Stimulated activated naive B cell treated with anti-CD40 and anti-IgM and Interleukin-4, amounts not matched to agents 10 μg/mL and 1 μg/mL and 100 μg/mL, for 72 hours (primary cell): ENCODE measurements at regions not wholly inside any gene's neighbourhood (a gene's known extent, or its start where the extent isn't known, plus 50 kb on each side); places are given as distances from the start of the nearest gene placed in this dataset.
A peak's percentile ranks its signal among the peaks of the same experiment; 100 is the strongest.
"Not testable (repeated sequence)": the region's sequence is repeated elsewhere in the genome, so short reads cannot be mapped to it uniquely, and the experiment has no call there.

Source experiments
- ATAC-seq, 2 donors: fragments of 150-1000 bp; cut with Tn5 transposase; replicated peaks; 2 replicates each; pipeline ENCODE4 v1.10.0; 2021; ENCODE audit warnings: moderate library complexity in 1 of 2
- DNase-seq: peaks from one replicate; pipeline ENCODE4 v3.0.0; 2021
- H3K27ac Mint-ChIP-seq: one replicate; pipeline ENCODE4 v1.8.0; 2022; ENCODE audit warnings: mild to moderate bottlenecking, mixed read lengths
- H3K27me3 Mint-ChIP-seq, 2 donors: one replicate each; pipeline ENCODE4 v1.8.0; 2022; ENCODE audit warnings: mixed read lengths in 2 of 2
- H3K36me3 Mint-ChIP-seq, 2 donors: one replicate each; pipeline ENCODE4 v1.8.0; 2022; ENCODE audit warnings: mixed read lengths in 2 of 2, mild to moderate bottlenecking in 1 of 2
- H3K4me1 Mint-ChIP-seq, 2 donors: one replicate each; pipeline ENCODE4 v1.8.0; 2022; ENCODE audit warnings: mixed read lengths in 2 of 2, mild to moderate bottlenecking in 1 of 2
- H3K4me3 Mint-ChIP-seq, 2 donors: one replicate each; pipeline ENCODE4 v1.8.0; 2022; ENCODE audit warnings: mild to moderate bottlenecking in 2 of 2, mixed read lengths in 2 of 2, moderate library complexity in 1 of 2
- H3K9me3 Mint-ChIP-seq, 2 donors: one replicate each; pipeline ENCODE4 v1.8.0; 2022; ENCODE audit warnings: mixed read lengths in 2 of 2, mild to moderate bottlenecking in 1 of 2

DNA sequence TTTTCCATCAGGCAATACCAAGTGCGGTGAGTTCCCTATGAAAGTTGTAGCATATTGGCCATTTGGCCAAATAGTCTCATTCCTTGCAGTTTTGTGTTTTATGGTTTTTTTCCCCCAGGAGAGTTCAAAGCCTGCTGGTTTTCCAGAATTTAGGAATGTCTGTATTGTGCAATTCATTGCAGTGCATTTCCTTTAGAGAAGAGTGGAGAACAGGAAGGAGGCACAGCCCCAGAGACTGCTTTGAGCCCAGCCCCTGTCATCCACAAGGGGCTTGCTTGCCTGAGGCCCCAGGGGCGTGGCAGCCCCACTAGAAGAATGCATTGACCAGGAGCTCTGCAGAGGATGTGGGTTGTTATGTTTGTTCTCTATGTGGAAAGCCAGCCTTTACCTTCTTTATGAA lies 375.5 kb downstream of the BCL2L11 start:
- H3K4me1 Mint-ChIP-seq, H3K4me3 Mint-ChIP-seq, ATAC-seq, H3K9me3 Mint-ChIP-seq, H3K27me3 Mint-ChIP-seq, H3K36me3 Mint-ChIP-seq, DNase-seq, H3K27ac Mint-ChIP-seq: not testable (repeated sequence)

DNA sequence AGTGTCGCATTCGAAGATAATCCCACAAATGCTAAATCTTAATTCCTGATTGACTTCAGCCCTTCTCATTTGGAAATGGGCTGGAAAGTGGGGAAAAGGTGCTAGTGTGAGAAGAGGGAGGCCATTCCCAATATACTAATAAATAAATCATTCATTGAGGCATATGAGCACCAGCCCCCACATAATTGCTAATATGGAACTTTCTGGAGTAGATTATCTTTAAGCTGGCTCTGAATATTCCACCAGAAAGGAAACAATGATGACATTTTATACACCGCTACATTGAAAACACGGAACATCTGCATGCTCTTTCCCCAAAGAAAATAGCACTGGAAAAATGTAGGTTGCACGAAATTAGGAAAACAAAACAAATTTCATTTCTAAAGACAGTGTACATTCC lies 376.1 kb downstream of the BCL2L11 start:
- H3K9me3 Mint-ChIP-seq, H3K4me1 Mint-ChIP-seq, H3K27ac Mint-ChIP-seq, H3K36me3 Mint-ChIP-seq, ATAC-seq, DNase-seq, H3K27me3 Mint-ChIP-seq, H3K4me3 Mint-ChIP-seq: not testable (repeated sequence)

DNA sequence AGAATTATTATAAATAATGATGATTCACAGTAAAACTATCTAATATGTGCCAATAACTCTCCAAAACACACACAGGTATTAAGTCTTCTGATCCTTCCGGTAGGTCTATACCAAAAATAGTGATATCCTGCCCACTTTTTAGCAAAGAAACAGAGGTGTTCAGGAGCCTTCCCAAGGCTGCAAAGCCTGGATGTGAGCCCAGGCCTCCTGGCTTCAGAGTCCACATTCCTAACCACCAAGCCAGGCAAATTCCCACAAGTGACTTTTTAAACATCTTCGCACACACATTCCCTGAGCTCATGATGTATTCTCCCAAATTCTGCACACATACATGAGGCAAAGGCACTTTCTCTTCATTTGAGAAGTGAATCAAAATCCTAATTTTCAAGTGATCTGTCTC lies 376.6 kb downstream of the BCL2L11 start:
- not testable (repeated sequence) for H3K4me1 Mint-ChIP-seq, H3K9me3 Mint-ChIP-seq, DNase-seq, H3K4me3 Mint-ChIP-seq, H3K27me3 Mint-ChIP-seq, H3K27ac Mint-ChIP-seq, ATAC-seq, H3K36me3 Mint-ChIP-seq

GRCh38 chr2:111500536-111501062 lies 379.9 kb downstream of the BCL2L11 start:
- DNase-seq, H3K9me3 Mint-ChIP-seq, H3K27ac Mint-ChIP-seq, H3K36me3 Mint-ChIP-seq, H3K4me3 Mint-ChIP-seq, H3K4me1 Mint-ChIP-seq: not testable (repeated sequence)
- peaks cover 0 to 10% of the 10 kb centered on the region in 2 donors for H3K27me3 Mint-ChIP-seq
- ATAC-seq, result peak; percentile 36 to 66

GRCh38 chr2:111503844-111504570 lies 380.0 kb downstream of the ANAPC1 start:
- H3K9me3 Mint-ChIP-seq, H3K36me3 Mint-ChIP-seq, DNase-seq, H3K27ac Mint-ChIP-seq, H3K4me3 Mint-ChIP-seq, H3K27me3 Mint-ChIP-seq: not testable (repeated sequence)
- peaks cover 2 to 14% of the 10 kb centered on the region in 2 donors for H3K4me1 Mint-ChIP-seq
- peak; percentile 30 to 41 for ATAC-seq

DNA sequence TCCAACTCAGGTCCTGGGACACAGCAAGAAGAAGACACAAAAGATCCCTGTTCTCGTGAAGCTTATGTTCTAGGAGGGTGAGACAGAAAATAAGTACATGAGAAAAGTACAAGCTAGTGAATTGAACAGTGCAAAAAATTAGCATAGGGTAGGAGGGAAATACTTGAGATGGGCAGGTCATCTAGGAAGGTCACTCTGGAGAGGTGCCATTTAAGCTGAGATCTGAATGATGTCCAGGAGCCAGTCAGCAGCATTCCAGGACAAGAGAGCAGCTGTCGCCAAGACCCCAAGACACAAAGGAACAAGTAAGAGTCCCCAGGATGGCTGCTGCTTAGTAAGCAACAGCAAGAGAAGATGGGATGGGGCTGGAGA lies 379.4 kb downstream of the ANAPC1 start:
- not testable (repeated sequence) for H3K36me3 Mint-ChIP-seq, H3K9me3 Mint-ChIP-seq, H3K27ac Mint-ChIP-seq, H3K4me3 Mint-ChIP-seq, DNase-seq, ATAC-seq, H3K27me3 Mint-ChIP-seq
- peaks cover 2 to 14% of the 10 kb centered on the region in 2 donors for H3K4me1 Mint-ChIP-seq

DNA sequence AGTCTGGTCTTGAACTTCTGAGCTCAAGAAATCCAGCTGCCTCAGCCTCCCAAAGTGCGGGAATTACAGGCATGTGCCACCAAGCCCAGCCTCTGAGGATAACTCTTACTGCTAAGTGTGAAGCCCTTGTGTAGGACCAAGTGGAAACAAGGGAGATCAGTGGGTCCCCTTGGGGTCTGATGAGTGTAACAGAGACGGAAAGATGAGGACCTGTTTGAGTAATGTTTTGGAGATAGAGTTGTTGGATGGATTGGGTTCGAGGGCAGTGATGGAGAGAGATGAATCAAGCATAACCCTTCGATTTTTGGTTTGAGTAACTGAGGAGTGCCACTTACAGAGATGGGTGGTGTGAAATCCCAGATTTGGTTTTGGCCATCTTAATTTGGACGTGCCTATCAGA lies 378.7 kb downstream of the ANAPC1 start:
- H3K36me3 Mint-ChIP-seq, H3K27me3 Mint-ChIP-seq, ATAC-seq, H3K27ac Mint-ChIP-seq, H3K9me3 Mint-ChIP-seq, DNase-seq, H3K4me3 Mint-ChIP-seq: not testable (repeated sequence)
- peaks cover 2 to 14% of the 10 kb centered on the region in 2 donors for H3K4me1 Mint-ChIP-seq

DNA sequence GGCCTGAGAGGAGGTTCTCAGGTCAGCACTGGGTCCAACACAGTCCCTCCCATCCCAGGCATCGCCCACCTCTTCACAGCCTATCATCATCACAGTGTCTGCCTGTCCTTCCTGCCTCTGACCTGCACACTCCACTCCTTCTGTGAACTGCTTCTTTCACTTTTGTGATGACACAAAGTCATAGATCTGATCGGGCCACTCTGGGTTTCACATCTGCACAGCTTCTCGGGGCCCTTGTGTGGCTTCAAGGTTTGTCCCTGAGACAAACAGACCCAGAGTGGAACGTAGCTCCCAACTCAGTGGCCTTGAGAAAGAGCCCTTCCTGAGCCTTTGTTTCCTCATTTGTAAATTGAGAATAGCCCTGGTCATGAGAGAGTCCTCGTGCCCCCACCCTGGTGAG lies 377.1 kb downstream of the ANAPC1 start:
- H3K27ac Mint-ChIP-seq, H3K27me3 Mint-ChIP-seq, DNase-seq, H3K36me3 Mint-ChIP-seq, H3K4me3 Mint-ChIP-seq, H3K9me3 Mint-ChIP-seq: not testable (repeated sequence)
- H3K4me1 Mint-ChIP-seq, result peaks cover 2 to 14% of the 10 kb centered on the region in 2 donors
- peak; percentile 86 to 90 for ATAC-seq

- H3K9me3 Mint-ChIP-seq, ATAC-seq, H3K4me3 Mint-ChIP-seq, H3K27ac Mint-ChIP-seq, DNase-seq, H3K36me3 Mint-ChIP-seq: not testable (repeated sequence)
- H3K27me3 Mint-ChIP-seq, result peaks cover 5 to 12% of the 10 kb centered on the region in 2 donors
- peaks cover 2 to 14% of the 10 kb centered on the region in 2 donors for H3K4me1 Mint-ChIP-seq
Observed at GRCh38 chr2:111509225-111509869, 374.6 kb downstream of the ANAPC1 start.

DNA sequence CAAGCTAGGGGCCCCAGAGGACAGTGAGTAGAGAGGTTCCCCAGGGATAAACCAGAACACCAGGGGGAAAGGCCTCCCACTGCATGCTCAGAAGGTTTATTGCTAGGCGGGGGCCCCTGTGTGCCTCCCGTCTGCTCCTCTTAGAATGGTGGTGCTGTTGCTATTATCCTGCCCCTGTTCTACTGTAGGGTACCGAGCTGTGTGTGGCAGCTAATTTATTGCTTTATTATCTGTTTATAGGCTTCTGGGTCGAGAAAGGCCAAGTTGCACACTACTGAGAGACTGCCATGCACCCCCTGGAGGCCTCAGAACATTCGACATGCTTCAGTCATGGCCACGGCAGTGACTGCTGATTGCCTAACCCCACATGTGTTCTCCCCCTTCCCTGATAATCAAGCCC lies 373.6 kb downstream of the ANAPC1 start:
- not testable (repeated sequence) for H3K9me3 Mint-ChIP-seq, H3K4me3 Mint-ChIP-seq, H3K27ac Mint-ChIP-seq, H3K27me3 Mint-ChIP-seq, DNase-seq, H3K36me3 Mint-ChIP-seq, ATAC-seq
- H3K4me1 Mint-ChIP-seq, result peaks cover 2 to 10% of the 10 kb centered on the region in 2 donors

DNA sequence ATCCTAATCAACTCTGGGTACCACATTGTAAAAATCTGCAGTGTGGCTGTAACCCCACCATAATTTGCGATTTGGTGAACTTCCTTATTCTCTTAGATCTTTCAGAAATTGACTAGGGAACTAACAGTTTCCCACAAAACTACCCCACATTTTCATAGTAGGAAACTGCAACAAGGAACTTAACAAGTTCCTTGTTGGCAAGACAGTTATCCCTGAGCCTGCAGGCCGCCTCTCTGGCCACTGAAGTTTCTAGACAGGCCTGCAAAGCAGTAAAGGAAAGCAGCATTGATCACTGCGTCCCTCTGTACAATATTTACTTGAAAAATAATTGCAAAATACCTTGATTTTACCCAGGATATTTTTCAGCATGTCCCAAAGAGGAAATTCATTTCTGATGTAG lies 372.9 kb downstream of the ANAPC1 start:
- ATAC-seq, H3K4me3 Mint-ChIP-seq, DNase-seq, H3K27me3 Mint-ChIP-seq, H3K36me3 Mint-ChIP-seq, H3K9me3 Mint-ChIP-seq, H3K4me1 Mint-ChIP-seq, H3K27ac Mint-ChIP-seq: not testable (repeated sequence)

DNA sequence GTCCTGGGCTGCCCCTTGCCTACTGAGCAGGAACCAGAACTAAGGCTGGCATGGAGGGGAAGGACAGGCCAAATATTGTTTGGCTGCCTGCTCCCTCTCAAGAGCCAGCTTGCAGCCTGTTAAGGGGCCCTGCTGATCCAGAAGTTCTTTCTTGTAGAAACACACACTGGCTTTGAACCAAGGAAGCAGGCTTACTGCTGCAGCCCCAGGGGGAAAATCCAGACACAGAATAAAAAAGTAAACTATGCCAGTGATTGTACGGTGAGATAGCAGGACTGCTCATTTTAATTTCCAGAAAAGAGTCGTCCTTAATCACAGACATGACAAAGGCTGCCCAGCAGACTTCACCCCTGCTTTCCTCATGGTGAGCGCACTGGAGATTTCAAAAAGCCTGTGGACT lies 371.6 kb downstream of the ANAPC1 start:
- H3K9me3 Mint-ChIP-seq, ATAC-seq, H3K27me3 Mint-ChIP-seq, H3K4me1 Mint-ChIP-seq, H3K4me3 Mint-ChIP-seq, H3K27ac Mint-ChIP-seq, DNase-seq, H3K36me3 Mint-ChIP-seq: not testable (repeated sequence)

- not testable (repeated sequence) for DNase-seq, H3K27me3 Mint-ChIP-seq, H3K27ac Mint-ChIP-seq, H3K9me3 Mint-ChIP-seq, H3K36me3 Mint-ChIP-seq, H3K4me3 Mint-ChIP-seq, ATAC-seq, H3K4me1 Mint-ChIP-seq
Observed at GRCh38 chr2:111514138-111514537, 369.9 kb downstream of the ANAPC1 start.

DNA sequence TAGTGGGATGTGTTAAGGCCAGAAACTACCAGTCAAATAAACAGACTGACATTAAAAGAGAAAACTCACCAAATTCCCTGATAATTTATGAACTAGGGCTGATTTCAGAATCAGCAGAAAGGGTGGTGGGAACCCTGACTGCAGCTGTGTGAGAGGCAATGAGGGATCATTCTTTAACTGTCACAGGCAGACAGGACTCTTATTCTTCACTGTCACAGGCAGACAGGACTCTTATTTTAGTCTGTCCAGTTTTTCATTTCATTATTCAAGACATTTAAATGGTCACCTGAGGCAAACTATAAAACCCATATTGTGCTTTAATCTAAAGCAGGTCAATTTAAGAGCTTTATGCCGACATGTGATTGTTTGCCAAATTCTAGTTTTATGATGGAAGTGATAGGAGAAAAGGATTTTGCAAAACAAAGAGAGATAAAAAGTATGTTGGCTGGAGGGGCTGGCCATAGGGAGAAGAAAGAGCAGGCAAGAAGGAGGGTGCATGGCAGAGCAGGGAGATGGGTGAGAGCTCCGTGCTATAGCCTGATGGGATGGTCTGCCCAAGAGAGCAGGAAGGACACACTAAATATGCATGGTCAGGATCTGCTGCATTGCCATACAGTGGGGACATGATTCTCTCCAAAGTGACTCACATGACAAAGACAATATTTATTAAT lies 366.8 kb downstream of the ANAPC1 start:
- not testable (repeated sequence) for H3K4me1 Mint-ChIP-seq, ATAC-seq, H3K9me3 Mint-ChIP-seq, H3K36me3 Mint-ChIP-seq, DNase-seq, H3K27ac Mint-ChIP-seq, H3K4me3 Mint-ChIP-seq
- peaks cover 12 to 16% of the 10 kb centered on the region in 2 donors for H3K27me3 Mint-ChIP-seq

DNA sequence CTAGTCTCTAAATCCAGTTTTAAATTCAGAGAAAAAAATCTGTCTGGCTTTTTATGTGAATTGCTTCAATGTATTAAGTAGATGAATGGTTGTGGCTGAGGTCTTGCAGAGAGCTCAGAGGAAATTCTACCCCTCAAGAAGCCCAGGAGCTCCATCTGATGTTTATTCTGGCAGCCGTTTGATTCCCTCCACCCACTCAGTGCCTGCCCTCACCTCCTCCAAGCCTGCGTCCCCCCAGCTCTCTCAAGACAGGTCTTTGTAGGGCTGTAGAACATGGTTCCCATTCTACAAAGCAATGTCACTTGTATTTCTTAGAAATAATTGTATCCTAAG lies 366.3 kb downstream of the ANAPC1 start:
- H3K4me3 Mint-ChIP-seq, H3K4me1 Mint-ChIP-seq, ATAC-seq, DNase-seq, H3K9me3 Mint-ChIP-seq, H3K36me3 Mint-ChIP-seq, H3K27ac Mint-ChIP-seq: not testable (repeated sequence)
- peaks cover 14 to 16% of the 10 kb centered on the region in 2 donors for H3K27me3 Mint-ChIP-seq
